Central memory CD4-positive, alpha-beta T cell (primary cell): ENCODE measurements at regions not wholly inside any gene's neighbourhood (a gene's known extent, or its start where the extent isn't known, plus 50 kb on each side); places are given as distances from the start of the nearest gene placed in this dataset.

Experiments
- DNase-seq: peaks from one replicate; pipeline ENCODE4 v3.0.0; 2022

DNA sequence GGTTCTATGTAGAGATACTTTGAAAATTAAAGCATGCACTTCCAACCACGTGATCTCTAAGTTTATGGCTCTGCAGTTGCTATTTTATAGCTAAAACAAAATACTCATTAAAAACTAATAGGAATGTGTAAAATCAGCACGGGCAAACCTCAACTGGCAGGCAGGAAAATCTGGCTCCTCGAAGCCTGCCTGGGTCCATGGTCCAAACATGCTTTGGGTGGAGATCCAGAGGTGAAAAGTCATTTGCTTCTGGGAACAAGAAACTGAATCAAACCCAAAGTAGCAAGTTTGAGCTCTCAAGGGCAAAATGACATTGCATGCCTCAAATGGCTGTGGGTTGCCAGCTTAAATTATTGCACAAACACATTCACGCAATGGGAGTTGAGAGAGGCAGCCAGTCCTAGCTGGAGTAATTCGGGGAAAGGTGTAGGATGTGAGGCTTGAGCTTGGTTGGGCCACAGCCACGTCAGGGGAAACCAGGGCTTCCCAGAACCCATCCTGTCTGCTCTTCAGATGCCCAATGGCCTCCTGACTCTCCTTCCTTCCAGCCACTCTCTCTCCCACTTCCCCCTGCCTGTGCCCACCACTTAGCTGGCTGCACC is 75.2 kb upstream of the LCLAT1 start:
- no peak for DNase-seq

DNA sequence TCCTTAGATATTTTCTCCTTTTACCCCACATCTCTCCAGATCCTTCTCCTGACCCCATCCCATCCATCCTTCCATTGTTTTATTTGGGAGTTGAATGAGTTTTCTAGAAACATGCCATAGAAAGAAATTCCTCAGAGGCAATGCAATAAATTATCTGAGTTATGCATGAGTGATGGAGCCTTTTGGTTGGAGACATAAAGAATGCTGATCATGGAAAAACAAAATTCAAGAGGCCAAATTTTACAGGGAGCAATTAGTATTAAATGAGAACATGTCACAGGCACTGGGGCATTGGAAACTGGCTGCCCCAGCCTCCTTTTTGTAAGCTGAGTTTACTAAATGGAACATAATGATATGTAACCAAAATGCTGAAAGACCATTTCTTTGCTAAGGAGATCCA is 74.2 kb upstream of the LCLAT1 start:
- DNase-seq: no peak

DNA sequence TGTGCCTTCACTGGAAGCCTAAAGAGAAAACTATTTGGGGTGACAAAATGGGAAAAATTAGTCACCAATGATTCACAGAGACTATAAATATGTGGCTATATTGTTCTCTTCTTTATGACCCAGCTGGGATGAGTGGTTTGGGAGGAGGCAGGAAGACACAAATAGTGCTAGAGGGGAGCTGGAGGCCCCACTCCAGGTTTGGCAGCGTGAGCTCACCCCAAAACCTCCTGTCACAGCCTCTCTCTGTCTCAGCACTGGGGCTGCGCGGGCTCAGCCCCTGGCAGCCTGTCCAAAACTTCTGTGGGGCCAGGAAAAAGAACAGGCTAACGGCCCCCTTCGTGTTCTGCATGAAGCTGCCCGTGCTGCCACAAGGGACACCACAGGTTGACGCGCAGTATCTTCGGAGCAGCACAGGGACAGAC is 73.2 kb upstream of the LCLAT1 start:
- no peak for DNase-seq

DNA sequence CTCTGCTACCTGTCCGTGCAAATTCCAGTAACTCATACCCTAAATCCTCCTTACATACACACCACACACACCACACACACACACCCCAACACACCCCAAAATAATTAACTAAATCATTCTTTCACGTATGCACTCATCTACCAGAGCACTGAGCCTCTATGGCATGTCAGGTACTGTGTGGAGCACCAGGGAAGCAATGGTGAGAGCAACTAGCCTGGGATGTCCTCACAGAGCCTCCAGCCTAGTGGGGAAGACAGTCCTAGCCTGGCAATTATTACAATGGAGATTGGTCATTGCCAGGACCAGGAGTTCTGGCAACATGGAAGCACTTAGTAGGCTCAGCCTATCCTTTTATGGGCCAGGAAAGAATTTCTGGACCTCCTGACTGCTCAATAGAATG is 72.7 kb upstream of the LCLAT1 start:
- DNase-seq: no peak

DNA sequence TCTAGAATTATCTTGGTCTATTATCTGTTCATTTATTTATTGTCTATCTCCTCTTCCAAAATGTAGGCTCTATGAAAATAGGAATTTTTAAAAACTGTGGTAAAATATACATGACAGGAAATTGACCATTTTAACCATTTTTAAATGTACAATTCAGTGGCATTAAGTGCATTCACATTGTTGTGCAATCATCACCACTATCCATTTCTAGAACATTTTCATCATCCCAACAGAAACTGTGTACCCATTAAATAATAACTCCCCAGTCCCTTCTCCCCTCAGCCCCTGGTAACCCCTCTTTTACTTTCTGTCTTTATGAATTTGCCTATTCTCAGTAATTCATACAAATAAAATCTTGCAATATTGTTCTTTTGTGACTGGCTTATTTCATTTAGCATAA is 71.1 kb upstream of the LCLAT1 start:
- DNase-seq: no peak

DNA sequence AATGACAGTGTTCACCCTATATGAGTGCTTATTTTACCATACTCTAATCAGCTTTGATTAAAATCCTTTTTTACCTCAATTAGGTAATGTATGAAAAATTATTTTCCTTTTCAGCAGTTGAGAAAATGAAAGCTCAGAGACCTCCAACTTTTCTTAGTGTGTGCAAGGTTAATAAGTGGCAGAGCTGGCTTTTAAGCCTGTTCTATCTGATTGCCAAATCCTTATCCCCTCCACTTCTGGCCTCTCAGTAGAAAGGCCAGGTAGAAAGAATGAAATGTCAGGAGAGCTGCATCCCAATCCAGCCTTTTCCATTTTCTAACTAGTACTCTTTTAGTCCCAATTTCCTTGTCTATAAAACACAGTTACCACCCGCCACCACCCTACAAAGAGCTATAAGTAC is 67.6 kb upstream of the LCLAT1 start:
- no peak for DNase-seq

DNA sequence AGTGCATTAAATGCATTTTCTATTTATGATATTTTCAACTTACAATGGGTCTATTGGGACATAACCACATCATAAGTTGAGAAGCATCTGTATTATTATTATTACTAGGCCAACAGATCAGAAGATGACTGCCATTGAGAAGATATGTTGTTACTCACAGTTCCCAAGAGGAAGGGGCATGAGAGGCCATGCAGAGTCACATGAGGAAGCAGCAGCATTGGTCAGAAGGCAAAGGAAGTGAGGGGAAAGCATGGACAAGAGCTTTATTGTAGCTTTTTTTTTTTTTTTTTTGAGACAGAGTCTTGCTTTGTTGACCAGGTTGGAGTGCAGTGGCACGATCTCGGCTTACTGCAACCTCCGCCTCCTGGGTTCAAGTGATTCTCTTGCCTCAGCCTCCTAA is 66.2 kb upstream of the LCLAT1 start:
- DNase-seq: no peak

DNA sequence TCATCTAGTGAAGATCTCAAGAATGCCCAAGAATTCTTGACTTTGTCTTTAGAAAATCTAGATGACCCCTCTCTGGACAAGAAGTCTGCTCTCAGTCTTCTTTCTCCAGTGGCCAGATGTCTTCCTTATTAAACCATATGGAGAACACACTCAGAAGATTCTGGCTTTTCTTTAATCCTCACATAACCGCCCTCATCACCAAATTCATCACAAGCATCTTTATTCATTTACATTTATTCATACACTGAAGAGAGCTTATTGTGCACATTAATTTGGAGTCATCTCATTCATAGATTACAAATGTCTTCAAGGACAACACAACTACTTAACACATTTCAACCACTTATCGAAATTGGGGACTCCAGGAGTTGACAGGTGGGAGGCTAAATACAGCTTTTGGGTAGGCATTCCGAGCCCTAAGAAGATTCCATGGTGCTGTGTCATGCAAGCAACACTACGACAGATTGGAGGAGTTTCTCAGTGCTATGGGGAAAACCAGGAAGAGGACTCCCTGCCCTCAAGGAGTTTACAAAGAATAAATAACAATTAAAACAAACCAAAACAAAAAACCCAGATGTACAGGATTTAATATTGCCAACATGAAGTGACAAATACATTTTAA is 64.8 kb upstream of the LCLAT1 start:
- DNase-seq: no peak

DNA sequence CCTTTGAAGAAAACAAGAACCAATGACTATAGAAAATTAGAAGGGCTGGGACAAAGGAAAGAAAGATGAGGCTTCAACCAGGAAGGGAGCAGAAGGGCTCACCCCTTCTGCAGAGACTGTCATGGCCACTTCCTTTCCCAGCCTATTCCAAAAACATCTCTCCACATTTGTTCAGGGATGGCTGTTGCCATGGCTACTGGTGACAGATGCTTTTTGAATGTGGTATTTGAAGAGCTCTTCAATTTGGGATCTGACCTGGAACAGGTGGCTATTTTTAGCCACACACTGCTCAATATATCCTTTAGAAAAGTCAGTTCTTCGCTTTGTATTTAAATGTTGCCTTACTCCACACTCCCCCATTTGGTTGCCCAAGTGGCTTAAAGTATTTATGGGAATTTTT is 64.1 kb upstream of the LCLAT1 start:
- no peak for DNase-seq

DNA sequence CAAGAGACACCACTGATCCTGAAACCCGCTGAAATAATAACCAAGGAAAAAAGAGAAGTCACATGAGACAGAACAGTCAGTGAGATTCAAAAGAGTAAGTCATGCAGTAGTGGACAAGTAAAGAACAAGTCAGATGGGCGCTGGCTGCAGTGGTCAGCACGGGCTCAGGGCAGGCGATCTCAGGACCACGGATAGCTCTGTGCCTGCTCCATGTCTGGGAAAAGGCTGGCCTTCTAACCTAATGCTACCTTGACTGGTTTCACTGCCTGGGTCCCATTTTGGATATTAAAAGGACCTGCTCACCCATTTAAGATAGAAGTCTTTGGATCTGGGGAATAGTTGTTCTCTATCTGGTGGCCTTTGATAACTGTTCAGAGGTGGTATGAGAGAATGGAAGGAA is 61.7 kb upstream of the LCLAT1 start:
- DNase-seq: no peak

DNA sequence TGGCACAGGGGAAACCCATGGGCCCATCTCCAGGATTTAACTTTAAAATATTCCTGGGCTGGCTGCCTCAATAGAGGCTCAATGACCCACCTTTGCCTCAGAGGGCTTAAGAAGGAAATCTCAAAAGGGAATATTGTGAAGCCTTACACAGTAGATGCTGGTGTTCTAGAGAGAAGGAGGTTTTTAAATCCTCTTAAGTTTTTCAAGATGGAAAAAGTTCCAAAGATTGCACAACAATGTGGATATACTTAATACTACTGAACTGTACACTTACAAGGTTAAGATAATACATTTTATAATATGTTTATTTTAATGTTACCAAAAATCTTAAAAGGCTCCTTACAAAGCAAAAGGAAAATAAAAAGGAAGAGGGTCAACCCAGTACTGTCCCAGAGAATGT is 54.9 kb upstream of the LCLAT1 start:
- DNase-seq: no peak

DNA sequence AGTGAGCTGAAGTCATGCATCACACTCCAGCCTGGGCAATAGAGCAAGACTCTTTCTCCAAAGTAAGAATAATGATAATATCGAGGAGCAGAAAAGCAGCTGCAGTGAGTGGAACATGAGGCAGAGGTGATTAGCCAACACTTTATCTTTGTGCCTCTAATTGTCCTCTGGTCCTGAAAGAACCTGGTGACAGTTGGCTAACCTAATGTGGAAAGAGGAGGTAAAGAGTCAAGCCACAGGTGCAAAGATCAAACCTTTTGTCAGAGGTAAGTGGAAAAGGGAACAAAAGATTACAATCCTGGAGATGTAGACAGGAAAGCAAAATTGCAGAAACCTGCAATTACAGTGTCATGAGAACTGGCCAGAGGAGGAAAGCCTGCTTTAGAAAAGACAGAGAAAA is 53.5 kb upstream of the LCLAT1 start:
- no peak for DNase-seq

DNA sequence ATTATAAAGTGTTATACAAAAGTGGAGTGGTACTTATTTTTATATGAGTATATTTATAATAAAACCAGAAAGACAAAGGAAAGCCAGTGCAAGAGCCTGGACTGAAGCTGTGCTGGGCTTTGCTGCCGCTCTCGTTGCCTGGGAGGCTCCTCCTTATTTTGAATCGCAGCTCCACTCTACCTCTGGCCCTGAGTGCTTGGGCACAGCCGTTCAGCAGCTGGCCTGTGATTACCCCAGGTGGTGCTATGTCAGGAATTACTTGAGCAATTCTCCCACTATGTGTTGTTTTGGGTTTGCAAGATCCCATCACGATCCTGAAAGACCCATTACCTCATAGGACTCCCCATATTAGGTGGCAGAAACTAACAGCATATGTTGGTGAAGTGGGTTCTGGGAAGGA is 53.0 kb upstream of the LCLAT1 start:
- no peak for DNase-seq

DNA sequence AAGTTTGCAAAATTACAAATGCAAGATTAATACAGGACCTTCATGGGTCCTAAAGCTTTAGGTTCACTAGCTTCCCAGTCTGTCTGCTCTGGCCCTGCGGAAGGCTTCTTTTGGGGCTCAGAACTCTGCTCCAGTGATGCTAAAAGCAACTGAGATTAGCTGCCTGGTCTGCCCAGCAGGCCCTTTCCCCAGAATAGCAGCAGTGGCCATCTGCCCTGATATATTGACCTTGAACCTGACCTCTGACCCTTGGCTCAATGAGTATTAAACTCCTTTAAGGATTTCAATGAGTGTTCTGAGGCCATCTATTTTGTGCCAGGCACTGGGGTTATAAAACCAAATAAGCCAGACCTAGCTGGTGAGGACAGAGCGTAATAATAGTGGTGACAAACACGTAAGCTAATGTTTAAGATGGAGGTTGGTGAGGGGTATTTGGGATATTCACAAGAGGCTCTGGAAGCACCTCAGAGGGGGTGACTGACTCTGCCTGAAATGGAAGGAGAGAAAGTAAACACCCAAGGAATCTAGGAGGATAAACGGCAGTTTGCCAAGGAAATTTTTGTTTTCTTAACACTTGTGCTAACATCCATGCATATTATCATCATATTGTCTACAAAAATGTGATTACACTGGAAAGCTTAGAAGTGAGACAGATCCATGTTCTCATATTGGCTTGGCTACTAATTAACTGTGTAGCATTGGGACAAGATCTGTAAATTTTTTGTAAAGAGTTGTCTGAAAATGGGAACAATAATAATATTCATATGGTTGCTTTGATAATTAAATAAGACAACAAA is 50.4 kb upstream of the LCLAT1 start:
- no peak for DNase-seq
